Upper lobe of right lung (tissue), 1 donor: ENCODE measurements at regions not wholly inside any gene's neighbourhood (a gene's known extent, or its start where the extent isn't known, plus 50 kb on each side); places are given as distances from the start of the nearest gene placed in this dataset.

Experiments
- ATAC-seq: fragments of 200-7000 bp; cut with Tn5 transposase; one replicate; pipeline ENCODE4 v1.9.1; 2020; ENCODE audit warnings: mild to moderate bottlenecking, moderate library complexity
- DNase-seq: peaks from one replicate; pipeline ENCODE4 v3.0.0-alpha.2; 2020
- H3K27ac ChIP-seq: fragments of 200-600 bp; one replicate; pipeline ENCODE4 v1.8.0; 2022
- H3K27me3 ChIP-seq: fragments of 200-600 bp; one replicate; pipeline ENCODE4 v1.8.0; 2022; ENCODE audit warnings: mild to moderate bottlenecking
- H3K36me3 ChIP-seq: fragments of 200-600 bp; one replicate; pipeline ENCODE4 v1.8.0; 2022
- H3K4me1 ChIP-seq: fragments of 200-600 bp; one replicate; pipeline ENCODE4 v1.8.0; 2022
- H3K4me3 ChIP-seq: fragments of 200-600 bp; one replicate; pipeline ENCODE4 v1.8.0; 2022; ENCODE audit warnings: mild to moderate bottlenecking
- H3K9me3 ChIP-seq: fragments of 200-600 bp; one replicate; pipeline ENCODE4 v1.8.0; 2022
- CTCF ChIP-seq: fragments of 200-600 bp; IDR thresholded peaks from one replicate; pipeline ENCODE4 v1.8.0; 2022; ENCODE audit warnings: antibody characterized with exemption
- intact Hi-C: fragments of 100-400 bp; cut with DNase I; formaldehyde crosslinking; loops from one replicate; pipeline ENCODE4 v1.11.0; 2022
- donor health status: DM: no; HTN: yes; CAD: no; lungs with severe emphysema.

- H3K27ac ChIP-seq = no peak overlapping the region
- H3K36me3 ChIP-seq = no peaks in the 10 kb centered on the region
- no peaks in the 10 kb centered on the region for H3K4me1 ChIP-seq
- intact Hi-C loops = no loop called here
- no peak overlapping the region for H3K4me3 ChIP-seq
- no peak for ATAC-seq
- no peak for TF ChIP-seq CTCF
- H3K9me3 ChIP-seq = no peaks in the 10 kb centered on the region
- no peaks in the 10 kb centered on the region for H3K27me3 ChIP-seq
- no peak for DNase-seq
These were observed 246.0 kb upstream of the LRRN1 start for GRCh38 chr3:3553236-3553635.

- Histone ChIP-seq H3K4me3 (no peak overlapping the region), H3K36me3 (no peaks in the 10 kb centered on the region), H3K27me3 (no peaks in the 10 kb centered on the region), H3K9me3 (no peaks in the 10 kb centered on the region), H3K4me1 (no peaks in the 10 kb centered on the region), H3K27ac (no peak overlapping the region)
- DNase-seq (no peak), ATAC-seq (no peak)
- no peak for TF ChIP-seq CTCF
- intact Hi-C loops = no loop called here
These were observed 246.5 kb upstream of the LRRN1 start for GRCh38 chr3:3552761-3553160.

GRCh38 chr3:3551981-3552380, 247.2 kb upstream of the LRRN1 start:
- Histone ChIP-seq H3K9me3 (no peaks in the 10 kb centered on the region), H3K36me3 (no peaks in the 10 kb centered on the region), H3K4me3 (no peak overlapping the region), H3K4me1 (no peaks in the 10 kb centered on the region), H3K27ac (no peak overlapping the region), H3K27me3 (no peaks in the 10 kb centered on the region)
- DNase-seq = no peak
- no peak for ATAC-seq
- no peak for TF ChIP-seq CTCF
- intact Hi-C loops = no loop called here

- no peaks in the 10 kb centered on the region for H3K27me3 ChIP-seq
- ATAC-seq (no peak), DNase-seq (no peak)
- intact Hi-C loops = no loop called here
- H3K4me1 ChIP-seq = no peaks in the 10 kb centered on the region
- no peaks in the 10 kb centered on the region for H3K36me3 ChIP-seq
- H3K9me3 ChIP-seq = no peaks in the 10 kb centered on the region
- no peak overlapping the region for H3K27ac ChIP-seq
- no peak overlapping the region for H3K4me3 ChIP-seq
- no peak for TF ChIP-seq CTCF
These were observed 253.9 kb upstream of the LRRN1 start for GRCh38 chr3:3545360-3545759.

- no peaks in the 10 kb centered on the region for H3K4me1 ChIP-seq
- DNase-seq = no peak
- no peak overlapping the region for H3K27ac ChIP-seq
- intact Hi-C loops = no loop called here
- H3K9me3 ChIP-seq = no peaks in the 10 kb centered on the region
- H3K4me3 ChIP-seq = no peak overlapping the region
- no peak for TF ChIP-seq CTCF
- H3K27me3 ChIP-seq = no peaks in the 10 kb centered on the region
- ATAC-seq = no peak
- no peaks in the 10 kb centered on the region for H3K36me3 ChIP-seq
These were observed 260.8 kb upstream of the LRRN1 start for GRCh38 chr3:3538451-3538850.

GRCh38 chr3:3532508-3532907, 266.7 kb upstream of the LRRN1 start:
- H3K4me3 ChIP-seq = no peak overlapping the region
- no peaks in the 10 kb centered on the region for H3K9me3 ChIP-seq
- no peak for DNase-seq
- no peaks in the 10 kb centered on the region for H3K27me3 ChIP-seq
- no peaks in the 10 kb centered on the region for H3K4me1 ChIP-seq
- intact Hi-C loops = no loop called here
- no peak for ATAC-seq
- no peaks in the 10 kb centered on the region for H3K36me3 ChIP-seq
- no peak for TF ChIP-seq CTCF
- no peak overlapping the region for H3K27ac ChIP-seq
